ENCODE measurements at regions not wholly inside any gene's neighbourhood (a gene's known extent, or its start where the extent isn't known, plus 50 kb on each side); places are given as distances from the start of the nearest gene placed in this dataset.

DNA sequence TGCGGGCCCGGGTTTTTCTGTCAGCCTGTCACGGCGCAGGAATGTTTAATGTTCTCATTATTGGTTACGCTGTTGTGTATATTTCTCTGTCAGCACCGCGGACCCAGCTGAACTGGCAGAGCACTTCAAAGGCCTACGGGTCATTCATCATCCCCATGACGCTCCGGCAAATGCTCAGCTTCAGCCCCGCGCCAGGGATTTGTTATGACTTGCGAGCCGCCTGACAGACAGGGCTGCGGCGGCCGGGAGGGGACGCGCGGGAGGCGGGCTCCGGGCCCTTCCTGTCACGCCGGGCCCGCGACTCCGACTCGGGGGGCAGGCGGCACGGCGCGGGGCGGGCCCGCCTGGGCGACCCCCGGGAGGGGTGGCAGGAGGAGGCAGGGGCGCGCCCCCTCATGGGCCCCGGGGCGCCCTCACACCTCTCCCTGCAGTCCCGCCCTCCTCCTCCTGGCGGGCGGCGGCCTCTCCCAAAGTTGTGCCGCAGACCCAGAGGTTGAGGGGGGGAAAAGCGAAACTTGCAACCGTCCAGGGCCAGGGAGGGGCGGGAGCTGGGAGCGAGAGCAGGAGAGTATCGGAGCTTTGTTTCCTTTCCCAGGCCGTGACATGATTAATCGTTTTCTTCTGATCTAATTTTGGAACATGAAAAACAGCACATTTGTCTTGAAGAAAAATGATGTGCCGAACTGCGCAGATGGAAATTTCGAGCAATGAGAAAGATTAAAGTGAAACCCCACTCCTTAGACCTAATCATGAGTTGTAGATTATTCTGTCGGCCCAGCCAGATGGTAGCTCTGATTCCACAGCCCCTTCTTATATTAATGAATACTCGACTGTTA, 59.3 kb upstream of the COMTD1 start:
- peak overlapping the region; percentile 53 for H3K4me3 ChIP-seq (ENCODE audit: low read depth, low read length)

DNA sequence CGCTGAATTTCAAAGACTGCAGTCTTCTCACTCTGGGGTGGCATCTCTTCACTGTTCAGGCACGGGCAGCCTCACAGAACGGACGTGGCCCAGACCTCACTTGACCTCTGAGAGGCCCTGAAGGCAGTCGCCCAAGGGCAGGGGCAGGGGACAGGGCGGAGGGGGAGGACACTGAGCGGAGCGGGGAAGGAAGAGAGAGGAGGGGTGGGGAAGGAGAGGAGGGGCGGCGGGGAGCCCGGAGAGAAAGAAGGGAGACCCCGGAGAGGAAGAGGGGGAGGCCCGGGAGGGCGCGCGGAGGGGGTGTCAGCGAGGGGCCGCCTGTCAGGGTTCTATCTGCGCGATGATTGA, 58.7 kb upstream of the COMTD1 start:
- peak overlapping the region; percentile 53 for H3K4me3 ChIP-seq (ENCODE audit: low read depth, low read length)

DNA sequence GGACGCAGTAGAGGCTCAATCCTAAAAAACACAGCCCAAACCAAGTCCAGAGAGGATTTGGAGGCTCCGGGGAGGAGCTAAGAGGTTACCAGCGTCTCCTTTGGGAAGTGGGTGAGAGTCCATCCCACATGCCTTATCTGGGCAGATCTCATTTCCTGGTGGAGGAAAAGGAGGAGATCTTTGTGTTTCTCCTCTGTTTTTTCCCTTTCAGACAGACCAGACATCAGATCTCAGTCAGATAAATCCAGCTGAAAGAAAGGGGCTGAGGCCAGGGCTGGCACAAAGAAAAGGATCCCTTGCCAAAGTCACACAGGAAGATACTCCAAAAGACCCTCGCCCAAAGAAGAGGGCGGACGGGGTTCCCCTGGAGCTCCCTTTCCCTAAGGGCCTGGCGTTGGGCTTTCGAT, 58.3 kb upstream of the COMTD1 start:
- no peak overlapping the region for H3K4me3 ChIP-seq (ENCODE audit: low read depth, low read length)

DNA sequence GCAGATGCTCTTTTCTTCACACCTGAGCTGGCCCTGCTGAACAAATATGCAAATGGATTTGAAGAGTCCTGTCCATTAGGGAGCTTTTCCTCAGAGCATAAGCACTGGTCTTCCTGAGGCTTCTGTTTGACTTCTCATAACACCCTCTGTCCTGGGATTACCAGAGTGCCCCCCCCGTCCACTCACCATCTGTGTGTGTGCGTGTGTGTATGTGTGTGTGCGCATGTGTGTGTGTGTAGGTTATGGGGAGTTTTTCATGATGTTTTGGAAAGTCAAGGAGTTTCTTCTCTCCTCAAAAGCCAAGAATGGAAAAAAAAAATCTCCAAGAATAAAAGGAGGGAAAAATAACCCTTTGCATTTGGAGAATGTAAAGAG, 57.7 kb upstream of the COMTD1 start:
- H3K4me3 ChIP-seq (ENCODE audit: low read depth, low read length) = no peak overlapping the region

DNA sequence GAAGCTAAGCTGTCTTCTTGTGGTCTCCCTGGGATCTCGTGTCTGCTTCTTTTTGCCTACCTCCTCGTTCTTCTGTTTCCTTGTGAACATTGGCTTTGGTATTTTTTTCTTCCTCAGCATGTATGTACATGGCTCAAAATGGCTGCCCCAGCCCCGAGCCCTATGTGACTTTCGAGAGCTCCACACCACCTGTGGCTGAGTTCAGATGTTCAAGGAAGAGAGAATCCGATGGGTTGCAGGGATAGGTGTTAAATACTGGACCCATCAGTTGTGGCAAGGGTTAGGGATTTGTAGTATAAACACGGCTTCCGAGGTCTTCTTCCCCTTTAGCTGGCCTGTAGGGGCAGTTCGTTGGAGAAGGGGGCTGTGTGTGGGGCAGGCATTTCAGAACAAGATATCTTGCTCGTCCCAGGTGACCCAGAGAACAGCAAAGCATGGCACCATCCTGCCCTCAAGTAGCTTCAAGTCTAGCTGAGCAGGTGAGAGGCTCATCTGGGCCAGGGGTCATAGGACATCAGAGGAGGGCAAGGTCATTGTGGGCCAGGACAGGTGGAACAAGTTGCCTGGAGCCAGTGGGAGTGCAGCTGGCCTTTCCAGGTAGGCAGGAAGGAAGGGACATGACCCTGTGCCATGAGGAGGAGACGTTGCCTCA, 57.2 kb upstream of the COMTD1 start:
- H3K4me3 ChIP-seq (ENCODE audit: low read depth, low read length) = no peak overlapping the region

DNA sequence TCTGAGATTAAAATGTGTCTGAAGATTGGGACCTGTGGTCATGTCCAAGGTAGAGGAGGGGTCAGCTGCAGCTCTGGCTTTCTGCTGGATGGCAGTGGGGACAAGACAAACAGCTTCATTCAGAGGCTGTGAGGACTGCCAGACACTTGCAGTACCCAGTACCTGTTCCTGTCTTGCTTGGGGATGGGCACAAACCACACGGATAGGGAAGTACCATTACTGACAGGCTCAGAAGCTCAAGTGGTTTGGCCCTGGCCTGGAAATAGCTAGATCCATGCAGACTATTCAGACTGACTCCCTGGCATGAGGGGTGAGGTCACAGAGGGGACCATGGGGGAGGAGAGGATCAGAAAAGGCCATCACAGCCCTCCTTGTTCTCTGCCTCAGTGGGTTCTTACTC, 56.0 kb upstream of the COMTD1 start:
- no peak overlapping the region for H3K4me3 ChIP-seq (ENCODE audit: low read depth, low read length)

DNA sequence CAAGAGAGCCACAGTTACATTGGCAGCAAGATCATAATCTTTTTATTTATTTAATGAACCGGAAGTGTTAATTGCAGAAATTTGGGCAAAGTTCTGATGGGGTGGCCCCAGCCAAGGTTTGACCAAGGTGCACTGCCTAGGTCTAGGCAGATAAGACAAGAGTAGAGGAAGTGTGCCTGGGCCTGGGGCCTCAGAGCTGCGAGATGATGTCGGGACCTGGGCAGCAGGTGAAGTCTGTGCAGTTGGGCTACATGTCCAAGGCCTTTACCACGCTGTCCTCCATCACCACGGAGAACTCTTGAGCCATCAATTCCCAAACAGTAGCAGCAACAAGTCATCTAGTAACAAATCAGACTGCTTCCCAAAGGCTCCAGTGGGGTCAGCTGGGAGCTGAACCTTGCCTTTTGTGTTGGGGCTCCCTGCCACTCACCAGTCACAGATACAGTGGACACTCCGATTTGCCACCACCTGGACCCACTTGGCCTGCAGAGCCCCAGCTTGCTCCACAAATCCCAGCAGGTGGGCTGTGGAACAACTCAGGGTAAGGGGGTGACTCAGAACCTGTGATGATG, 52.5 kb upstream of the COMTD1 start:
- no peak overlapping the region for H3K4me3 ChIP-seq (ENCODE audit: low read depth, low read length)

DNA sequence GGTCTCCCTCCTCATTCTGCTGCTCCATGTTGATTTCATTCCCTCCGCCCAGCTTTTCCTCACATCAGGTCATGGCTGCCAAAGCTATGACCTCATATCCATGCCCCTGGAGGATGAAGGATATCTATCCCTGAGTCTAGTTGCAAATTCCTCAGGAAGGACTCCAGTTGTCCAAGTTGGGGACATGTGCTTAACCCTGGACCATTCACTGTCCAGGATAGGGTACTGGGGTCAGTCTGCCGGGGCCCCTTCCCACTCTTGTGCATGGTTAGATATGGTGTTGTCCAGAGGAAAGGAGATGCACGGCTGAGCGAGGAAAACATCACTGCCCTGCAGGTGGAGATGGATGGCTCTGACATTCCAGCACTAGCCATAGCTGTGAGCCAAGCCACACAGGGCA, 51.9 kb upstream of the COMTD1 start:
- H3K4me3 ChIP-seq (ENCODE audit: low read depth, low read length) = no peak overlapping the region

DNA sequence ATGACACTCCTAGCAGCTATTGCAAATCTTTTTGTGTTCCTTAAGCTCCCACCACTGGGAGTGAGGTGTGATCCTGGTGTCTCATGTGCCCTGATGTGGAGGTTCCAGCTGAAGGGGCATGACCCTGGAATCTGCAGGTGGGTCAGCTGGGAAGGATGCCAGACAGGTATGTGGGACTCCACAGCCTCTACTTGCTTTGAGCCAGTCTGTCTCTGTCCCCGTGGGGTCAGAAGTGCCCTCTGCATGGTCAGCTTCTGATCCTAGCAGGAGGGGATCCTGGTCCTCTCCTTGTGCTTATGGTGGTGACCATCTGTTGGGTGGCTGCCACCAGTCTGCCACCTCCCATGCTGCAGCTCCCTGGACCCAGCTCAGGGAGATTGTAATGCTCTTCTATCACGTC, 51.1 kb upstream of the COMTD1 start:
- no peak overlapping the region for H3K4me3 ChIP-seq (ENCODE audit: low read depth, low read length)

Measured in iPS-11a (cell line).